Suprapubic skin (tissue), 3 donors: ENCODE measurements at regions not wholly inside any gene's neighbourhood (a gene's known extent, or its start where the extent isn't known, plus 50 kb on each side); places are given as distances from the start of the nearest gene placed in this dataset.

ENCODE experiments used
- EP300 ChIP-seq: sonication (generic); formaldehyde crosslinking; IDR thresholded peaks from one replicate; pipeline ENCODE4 v1.6.1; 2017; ENCODE audit warnings: antibody characterized with exemption
- TF ChIP-seq, protein P1 (sequence below), 2 donors: fragments of 200-600 bp in 1 of 2; fragments of 450-650 bp in 1 of 2; sonication (generic) in 1 of 2; IDR thresholded peaks; one replicate each; pipeline ENCODE4 v1.5.1; 2016 to 2019; ENCODE audit warnings: antibody characterized with exemption in 2 of 2, mild to moderate bottlenecking in 1 of 2, moderate library complexity in 1 of 2

DNA sequence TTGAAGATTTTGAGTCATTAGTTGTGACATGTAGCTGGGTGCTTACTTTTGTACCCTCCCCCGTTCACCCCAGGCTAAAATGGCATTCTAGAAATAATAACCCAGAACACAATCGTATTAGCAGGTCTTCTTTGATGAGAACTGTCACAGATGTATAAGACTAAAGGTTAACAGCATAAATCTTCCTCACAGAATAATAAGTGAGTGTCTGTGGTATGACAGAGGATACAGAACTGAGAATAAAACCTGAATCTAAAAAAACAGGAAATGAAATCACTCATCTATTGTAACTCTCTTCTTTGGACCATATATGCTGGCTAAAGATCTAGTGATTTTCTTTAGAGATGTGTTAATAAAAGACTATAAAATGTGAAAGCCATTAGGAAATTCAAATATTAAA lies 746.6 kb downstream of the LRFN5 start:
- no peak for TF ChIP-seq EP300
- TF ChIP-seq, protein P1, sequence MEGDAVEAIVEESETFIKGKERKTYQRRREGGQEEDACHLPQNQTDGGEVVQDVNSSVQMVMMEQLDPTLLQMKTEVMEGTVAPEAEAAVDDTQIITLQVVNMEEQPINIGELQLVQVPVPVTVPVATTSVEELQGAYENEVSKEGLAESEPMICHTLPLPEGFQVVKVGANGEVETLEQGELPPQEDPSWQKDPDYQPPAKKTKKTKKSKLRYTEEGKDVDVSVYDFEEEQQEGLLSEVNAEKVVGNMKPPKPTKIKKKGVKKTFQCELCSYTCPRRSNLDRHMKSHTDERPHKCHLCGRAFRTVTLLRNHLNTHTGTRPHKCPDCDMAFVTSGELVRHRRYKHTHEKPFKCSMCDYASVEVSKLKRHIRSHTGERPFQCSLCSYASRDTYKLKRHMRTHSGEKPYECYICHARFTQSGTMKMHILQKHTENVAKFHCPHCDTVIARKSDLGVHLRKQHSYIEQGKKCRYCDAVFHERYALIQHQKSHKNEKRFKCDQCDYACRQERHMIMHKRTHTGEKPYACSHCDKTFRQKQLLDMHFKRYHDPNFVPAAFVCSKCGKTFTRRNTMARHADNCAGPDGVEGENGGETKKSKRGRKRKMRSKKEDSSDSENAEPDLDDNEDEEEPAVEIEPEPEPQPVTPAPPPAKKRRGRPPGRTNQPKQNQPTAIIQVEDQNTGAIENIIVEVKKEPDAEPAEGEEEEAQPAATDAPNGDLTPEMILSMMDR (IDR thresholded peaks at IDR 0.05) = no peak
